ENCODE measurements at regions not wholly inside any gene's neighbourhood (a gene's known extent, or its start where the extent isn't known, plus 50 kb on each side); places are given as distances from the start of the nearest gene placed in this dataset.

DNA sequence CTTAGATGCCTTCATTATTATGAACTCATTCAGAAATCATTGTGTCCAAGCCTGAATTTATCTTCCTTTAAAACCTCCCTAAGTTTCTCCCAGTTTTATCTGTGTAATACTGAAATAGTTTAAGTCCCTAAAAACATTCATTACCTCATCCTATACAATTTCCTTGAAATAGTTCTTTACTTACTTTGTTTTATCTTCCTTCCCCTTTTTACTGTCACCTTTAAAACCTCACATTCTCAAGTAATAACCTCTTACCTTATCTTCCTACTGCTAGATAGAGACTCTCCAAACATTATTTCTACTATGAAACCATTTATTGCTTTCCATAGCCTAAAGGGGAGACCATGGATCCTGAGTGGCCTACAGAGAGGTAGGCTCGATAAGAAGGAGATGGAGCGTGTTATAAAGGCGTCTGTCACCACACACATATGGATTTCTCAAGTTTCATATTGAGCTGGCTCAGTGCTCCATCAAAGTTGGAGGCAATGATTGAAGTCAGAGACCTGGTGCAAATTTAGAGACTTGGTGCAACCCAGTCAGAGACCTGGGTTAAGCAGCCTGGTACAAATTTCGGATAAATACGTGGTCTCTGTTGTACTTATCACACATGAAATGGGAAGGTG, 140.4 kb downstream of the NFKBIZ start:
- Mint-ChIP-seq H3K9me3 (ENCODE audit: low read depth) (no peaks in the 10 kb centered on the region), H3K27me3 (no peaks in the 10 kb centered on the region), H3K36me3 (ENCODE audit: insufficient read depth) (no peaks in the 10 kb centered on the region), H3K4me3 (ENCODE audit: low read depth) (no peak overlapping the region), H3K27ac (no peak overlapping the region), H3K4me1 (ENCODE audit: low read depth) (no peaks in the 10 kb centered on the region)
- no peak for DNase-seq (ENCODE audit: low spot score, unreplicated experiment)
- TF ChIP-seq, protein P1, sequence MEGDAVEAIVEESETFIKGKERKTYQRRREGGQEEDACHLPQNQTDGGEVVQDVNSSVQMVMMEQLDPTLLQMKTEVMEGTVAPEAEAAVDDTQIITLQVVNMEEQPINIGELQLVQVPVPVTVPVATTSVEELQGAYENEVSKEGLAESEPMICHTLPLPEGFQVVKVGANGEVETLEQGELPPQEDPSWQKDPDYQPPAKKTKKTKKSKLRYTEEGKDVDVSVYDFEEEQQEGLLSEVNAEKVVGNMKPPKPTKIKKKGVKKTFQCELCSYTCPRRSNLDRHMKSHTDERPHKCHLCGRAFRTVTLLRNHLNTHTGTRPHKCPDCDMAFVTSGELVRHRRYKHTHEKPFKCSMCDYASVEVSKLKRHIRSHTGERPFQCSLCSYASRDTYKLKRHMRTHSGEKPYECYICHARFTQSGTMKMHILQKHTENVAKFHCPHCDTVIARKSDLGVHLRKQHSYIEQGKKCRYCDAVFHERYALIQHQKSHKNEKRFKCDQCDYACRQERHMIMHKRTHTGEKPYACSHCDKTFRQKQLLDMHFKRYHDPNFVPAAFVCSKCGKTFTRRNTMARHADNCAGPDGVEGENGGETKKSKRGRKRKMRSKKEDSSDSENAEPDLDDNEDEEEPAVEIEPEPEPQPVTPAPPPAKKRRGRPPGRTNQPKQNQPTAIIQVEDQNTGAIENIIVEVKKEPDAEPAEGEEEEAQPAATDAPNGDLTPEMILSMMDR (IDR thresholded peaks at IDR 0.05; ENCODE audit: unreplicated experiment) = no peak

DNA sequence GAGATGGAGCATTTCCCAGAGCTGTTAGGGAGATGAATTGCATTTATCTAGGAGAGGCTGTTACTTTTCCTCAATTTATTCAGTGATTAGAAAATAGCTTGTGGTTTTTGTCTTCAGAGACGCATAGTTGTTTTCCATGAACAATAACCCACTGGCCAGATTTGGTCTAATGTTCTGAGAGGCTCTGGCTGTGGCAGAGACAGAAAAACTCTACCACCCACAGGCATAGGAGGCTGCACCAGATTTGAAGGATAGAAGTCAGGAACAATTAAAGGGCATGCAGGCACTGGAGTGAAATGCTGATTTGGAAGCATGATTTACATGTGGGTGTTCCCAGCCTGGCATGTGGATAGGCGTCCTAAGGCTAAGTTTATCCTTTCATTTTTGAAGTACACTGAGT, 143.5 kb downstream of the NFKBIZ start:
- Mint-ChIP-seq H3K4me1 (ENCODE audit: low read depth) (peaks cover 3% of the 10 kb centered on the region), H3K36me3 (ENCODE audit: insufficient read depth) (no peaks in the 10 kb centered on the region), H3K27ac (no peak overlapping the region), H3K9me3 (ENCODE audit: low read depth) (no peaks in the 10 kb centered on the region), H3K4me3 (ENCODE audit: low read depth) (no peak overlapping the region), H3K27me3 (no peaks in the 10 kb centered on the region)
- no peak for DNase-seq (ENCODE audit: low spot score, unreplicated experiment)
- TF ChIP-seq, protein P1 (IDR thresholded peaks at IDR 0.05; ENCODE audit: unreplicated experiment) = no peak

DNA sequence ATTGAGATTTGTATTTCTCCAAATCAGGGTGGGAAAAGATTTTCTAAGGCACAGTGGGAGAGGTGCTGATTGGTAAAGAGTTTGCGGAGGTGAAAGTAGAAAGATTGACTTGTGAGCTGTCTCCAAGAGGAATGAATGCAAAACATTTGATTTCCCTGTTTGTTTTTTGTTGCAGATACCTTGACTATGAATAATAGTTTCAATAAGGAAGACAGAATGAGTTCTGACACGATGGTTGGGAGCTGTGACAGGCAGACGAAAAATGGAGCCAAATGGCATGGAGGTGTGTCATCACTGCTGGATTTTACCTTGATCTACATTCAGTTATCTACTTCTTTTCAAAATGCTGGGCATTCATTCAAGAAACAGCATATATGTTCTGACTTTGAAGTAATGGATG, 145.1 kb downstream of the NFKBIZ start:
- DNase-seq (ENCODE audit: low spot score, unreplicated experiment) = no peak
- Mint-ChIP-seq H3K4me1 (ENCODE audit: low read depth) (peaks cover 6% of the 10 kb centered on the region), H3K4me3 (ENCODE audit: low read depth) (no peak overlapping the region), H3K36me3 (ENCODE audit: insufficient read depth) (no peaks in the 10 kb centered on the region), H3K27me3 (no peaks in the 10 kb centered on the region), H3K9me3 (ENCODE audit: low read depth) (no peaks in the 10 kb centered on the region), H3K27ac (peak overlapping the region; percentile 41)
- TF ChIP-seq, protein P1 (IDR thresholded peaks at IDR 0.05; ENCODE audit: unreplicated experiment) = no peak

DNA sequence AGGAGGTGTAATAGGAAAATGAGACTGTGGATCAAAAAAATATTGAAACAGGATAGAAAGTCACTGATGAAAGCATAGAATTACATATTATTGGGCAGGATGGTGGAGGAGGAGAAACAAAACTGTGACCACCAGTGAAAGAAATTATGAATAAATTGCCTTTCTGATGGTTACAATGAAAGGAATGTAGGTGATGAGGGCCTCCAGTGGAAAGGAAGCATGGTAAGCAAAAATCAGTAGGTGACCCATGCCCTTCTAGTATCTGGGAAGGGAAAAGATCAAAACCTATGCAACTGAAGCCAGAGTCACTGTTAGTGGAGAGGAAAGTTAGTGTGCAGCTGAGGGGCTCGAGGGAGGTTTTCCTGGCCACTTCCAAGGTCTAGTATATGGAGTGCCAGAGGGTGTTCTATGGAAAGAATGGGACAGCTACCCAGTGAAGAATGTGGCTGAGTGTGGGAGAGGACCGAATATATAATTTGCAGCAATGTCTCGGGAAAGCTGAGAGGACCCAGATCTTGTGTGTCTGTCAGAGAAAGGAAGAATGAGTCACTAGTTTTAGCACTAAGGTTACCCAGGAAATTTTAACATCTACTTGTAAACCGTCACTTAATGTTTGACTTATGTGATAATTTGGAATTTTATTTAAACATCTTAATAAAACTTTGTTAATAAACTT, 146.2 kb downstream of the NFKBIZ start:
- Mint-ChIP-seq H3K4me1 (ENCODE audit: low read depth) (peaks cover 8% of the 10 kb centered on the region), H3K36me3 (ENCODE audit: insufficient read depth) (no peaks in the 10 kb centered on the region), H3K27ac (no peak overlapping the region), H3K4me3 (ENCODE audit: low read depth) (no peak overlapping the region), H3K27me3 (no peaks in the 10 kb centered on the region), H3K9me3 (ENCODE audit: low read depth) (no peaks in the 10 kb centered on the region)
- TF ChIP-seq, protein P1 (IDR thresholded peaks at IDR 0.05; ENCODE audit: unreplicated experiment) = no peak
- no peak for DNase-seq (ENCODE audit: low spot score, unreplicated experiment)

DNA sequence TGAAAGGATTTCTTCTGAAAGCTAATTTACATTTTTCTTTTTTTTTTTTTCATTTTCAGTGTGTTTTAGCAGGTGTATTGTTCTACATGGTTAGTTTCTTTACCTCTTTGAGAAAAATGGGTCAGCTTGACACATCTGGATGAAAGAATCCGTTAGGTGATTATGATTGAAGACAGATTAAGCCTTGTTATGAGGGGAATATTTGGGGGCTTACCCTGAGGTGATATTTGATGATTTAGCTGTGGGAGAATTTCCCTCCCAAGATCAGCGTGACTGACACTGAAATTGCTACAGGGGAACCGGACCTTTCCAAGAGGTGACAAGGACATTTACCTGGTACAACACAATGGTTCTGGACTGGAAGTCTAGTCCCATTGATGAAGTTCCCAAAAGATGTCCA, 147.5 kb downstream of the NFKBIZ start:
- peaks cover 8% of the 10 kb centered on the region for H3K4me1 Mint-ChIP-seq (ENCODE audit: low read depth)
- no peaks in the 10 kb centered on the region for H3K9me3 Mint-ChIP-seq (ENCODE audit: low read depth)

More for the DNA sequence above, 147.5 kb downstream of the NFKBIZ start:
- DNase-seq (ENCODE audit: low spot score, unreplicated experiment) = no peak
- Mint-ChIP-seq H3K36me3 (ENCODE audit: insufficient read depth) (no peaks in the 10 kb centered on the region), H3K27me3 (no peaks in the 10 kb centered on the region), H3K27ac (no peak overlapping the region), H3K4me3 (ENCODE audit: low read depth) (no peak overlapping the region)
- TF ChIP-seq, protein P1 (IDR thresholded peaks at IDR 0.05; ENCODE audit: unreplicated experiment) = no peak

Data from progenitor cell of endocrine pancreas (in vitro differentiated cells).